ENCODE measurements at regions not wholly inside any gene's neighbourhood (a gene's known extent, or its start where the extent isn't known, plus 50 kb on each side); places are given as distances from the start of the nearest gene placed in this dataset.

DNA sequence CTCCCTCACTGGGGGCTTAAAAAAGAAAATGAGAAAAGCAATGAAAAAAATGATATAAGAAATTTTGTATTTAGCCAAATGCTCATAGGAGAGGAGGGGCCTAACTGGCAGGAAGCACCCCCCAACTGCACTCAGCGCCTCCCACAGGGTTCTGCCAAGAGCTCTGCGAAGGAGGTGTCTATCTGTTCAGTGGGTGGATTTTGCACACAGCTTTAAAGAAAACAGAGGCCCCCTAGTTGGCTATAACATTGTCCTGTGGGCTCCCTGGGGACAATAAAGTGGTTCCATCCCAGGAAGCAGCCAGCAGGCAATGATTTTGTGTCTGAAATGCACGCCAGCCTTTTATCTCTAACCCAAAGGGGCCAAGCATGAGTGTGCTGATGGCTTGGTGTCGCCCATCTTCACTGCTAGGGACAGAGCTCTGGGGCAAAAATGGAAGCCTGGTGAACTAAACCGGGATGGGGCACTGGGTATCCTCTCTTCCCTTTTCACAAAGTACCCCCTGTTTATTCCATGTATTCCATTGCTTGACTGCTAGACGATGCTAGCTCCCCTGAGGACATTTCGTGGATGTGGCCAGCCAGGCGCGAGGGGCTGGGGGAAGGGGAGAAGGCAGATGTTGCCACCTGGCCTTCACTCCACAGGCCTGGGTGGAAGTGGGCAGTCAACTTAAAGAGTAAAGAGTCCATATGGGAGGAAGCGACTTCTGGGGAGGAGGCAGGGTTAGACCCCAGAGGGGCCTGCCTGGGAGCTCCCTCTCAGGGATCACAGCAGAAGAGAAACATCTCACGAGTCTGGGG lies 205.7 kb downstream of the CYP26B1 start:
- TF ChIP-seq, protein P1, sequence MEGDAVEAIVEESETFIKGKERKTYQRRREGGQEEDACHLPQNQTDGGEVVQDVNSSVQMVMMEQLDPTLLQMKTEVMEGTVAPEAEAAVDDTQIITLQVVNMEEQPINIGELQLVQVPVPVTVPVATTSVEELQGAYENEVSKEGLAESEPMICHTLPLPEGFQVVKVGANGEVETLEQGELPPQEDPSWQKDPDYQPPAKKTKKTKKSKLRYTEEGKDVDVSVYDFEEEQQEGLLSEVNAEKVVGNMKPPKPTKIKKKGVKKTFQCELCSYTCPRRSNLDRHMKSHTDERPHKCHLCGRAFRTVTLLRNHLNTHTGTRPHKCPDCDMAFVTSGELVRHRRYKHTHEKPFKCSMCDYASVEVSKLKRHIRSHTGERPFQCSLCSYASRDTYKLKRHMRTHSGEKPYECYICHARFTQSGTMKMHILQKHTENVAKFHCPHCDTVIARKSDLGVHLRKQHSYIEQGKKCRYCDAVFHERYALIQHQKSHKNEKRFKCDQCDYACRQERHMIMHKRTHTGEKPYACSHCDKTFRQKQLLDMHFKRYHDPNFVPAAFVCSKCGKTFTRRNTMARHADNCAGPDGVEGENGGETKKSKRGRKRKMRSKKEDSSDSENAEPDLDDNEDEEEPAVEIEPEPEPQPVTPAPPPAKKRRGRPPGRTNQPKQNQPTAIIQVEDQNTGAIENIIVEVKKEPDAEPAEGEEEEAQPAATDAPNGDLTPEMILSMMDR (IDR thresholded peaks at IDR 0.05; ENCODE audit: low read depth, low read length): no peak
- ChIA-PET CTCF (interaction anchor here (0.7 to 0.8 kb wide), 2 partner anchors 8 to 20 kb away, joined by 3 read pairs; no protein-coding TSS in a partner anchor), POLR2A (no interaction called here)
- Histone ChIP-seq H3K9me3 (ENCODE audit: control insufficient read depth, insufficient read depth, low read length) (no peaks in the 10 kb centered on the region), H3K4me3 (ENCODE audit: low read depth, low read length) (no peak overlapping the region), H3K27ac (ENCODE audit: low read depth, low read length) (no peak overlapping the region), H3K27me3 (ENCODE audit: control insufficient read depth, insufficient read depth, low read length) (peaks cover 2% of the 10 kb centered on the region)
- no peak for DNase-seq (ENCODE audit: low read depth, low spot score)

DNA sequence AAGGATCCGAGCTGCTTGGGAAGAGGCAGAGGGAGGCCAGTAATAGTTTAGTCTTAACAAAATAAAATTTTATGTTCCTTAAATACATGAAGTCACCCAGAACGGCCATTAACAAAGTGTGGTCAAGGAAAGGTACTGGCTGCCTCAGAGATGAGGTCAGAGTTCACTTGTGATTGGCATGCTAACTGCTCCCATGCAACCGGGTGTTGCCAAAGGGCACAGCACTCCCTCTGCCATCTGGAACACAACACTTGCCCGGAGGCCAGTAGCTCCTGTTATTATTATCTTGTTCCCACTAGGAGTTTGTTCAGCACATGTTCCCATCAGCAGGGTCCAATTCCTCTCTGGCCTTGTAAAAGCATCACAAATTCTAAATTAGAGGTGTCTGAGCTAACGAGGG lies 207.0 kb downstream of the CYP26B1 start:
- POLR2A ChIA-PET: no interaction called here
- CTCF ChIA-PET: interaction anchor here (1.5 kb wide), 1 partner anchor 17 kb away, joined by 4 read pairs; no protein-coding TSS in a partner anchor
- Histone ChIP-seq H3K27ac (ENCODE audit: low read depth, low read length) (no peak overlapping the region), H3K9me3 (ENCODE audit: control insufficient read depth, insufficient read depth, low read length) (no peaks in the 10 kb centered on the region), H3K4me3 (ENCODE audit: low read depth, low read length) (no peak overlapping the region), H3K27me3 (ENCODE audit: control insufficient read depth, insufficient read depth, low read length) (peaks cover 2% of the 10 kb centered on the region)
- no peak for DNase-seq (ENCODE audit: low read depth, low spot score)
- TF ChIP-seq, protein P1 (IDR thresholded peaks at IDR 0.05; ENCODE audit: low read depth, low read length): no peak

DNA sequence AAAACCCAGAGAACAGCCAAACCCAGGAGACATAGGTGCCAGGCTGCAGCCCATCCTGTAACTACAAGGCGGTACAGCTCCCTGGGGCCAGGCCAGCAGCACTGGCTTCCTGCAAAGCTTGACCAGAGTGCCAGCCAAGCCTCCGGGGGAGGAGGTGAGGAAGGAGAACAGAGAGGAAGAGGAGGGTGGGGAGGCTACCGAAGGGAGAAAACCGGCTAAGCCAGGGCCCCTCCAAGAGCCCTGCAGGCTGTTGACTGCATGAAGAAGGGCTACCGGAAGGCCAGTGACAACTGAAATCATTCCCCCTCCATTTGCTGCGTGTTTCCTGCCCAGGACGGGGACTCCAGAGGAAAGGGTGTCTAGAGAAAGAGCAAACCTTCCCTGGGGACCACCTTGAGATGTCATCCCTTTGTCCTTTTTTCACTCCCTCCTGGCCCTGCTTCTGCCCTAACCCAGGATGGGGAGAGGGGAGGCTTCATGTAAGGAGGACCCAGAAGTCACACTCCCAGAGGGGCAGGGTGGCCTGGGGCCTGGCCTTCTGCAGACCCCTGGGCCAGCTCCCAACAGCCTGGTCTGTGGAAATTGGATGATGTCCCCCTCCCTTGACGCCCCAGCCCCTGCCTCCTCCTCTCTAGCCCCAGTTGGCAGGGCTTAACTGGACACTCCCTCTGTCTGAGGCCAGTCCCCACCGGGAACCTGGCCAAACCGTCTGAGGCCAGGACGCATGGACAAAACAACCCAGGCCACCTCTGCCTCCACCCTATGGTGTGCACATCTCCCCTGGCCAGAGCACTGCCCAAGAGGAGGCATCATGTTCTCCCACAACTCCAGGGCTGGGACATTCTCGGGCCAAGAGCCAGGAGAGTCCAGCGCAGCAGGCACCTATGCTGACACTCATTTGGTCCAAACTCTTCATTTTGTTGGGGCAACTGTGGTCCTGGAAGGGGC lies 207.8 kb downstream of the CYP26B1 start:
- TF ChIP-seq, protein P1 (IDR thresholded peaks at IDR 0.05; ENCODE audit: low read depth, low read length): no peak
- DNase-seq (ENCODE audit: low read depth, low spot score): no peak
- Histone ChIP-seq H3K27ac (ENCODE audit: low read depth, low read length) (no peak overlapping the region), H3K27me3 (ENCODE audit: control insufficient read depth, insufficient read depth, low read length) (peaks cover 2% of the 10 kb centered on the region), H3K4me3 (ENCODE audit: low read depth, low read length) (no peak overlapping the region), H3K9me3 (ENCODE audit: control insufficient read depth, insufficient read depth, low read length) (no peaks in the 10 kb centered on the region)
- ChIA-PET POLR2A (no interaction called here), CTCF (interaction anchor here (1.5 kb wide), 1 partner anchor 16 kb away, joined by 4 read pairs; no protein-coding TSS in a partner anchor)

DNA sequence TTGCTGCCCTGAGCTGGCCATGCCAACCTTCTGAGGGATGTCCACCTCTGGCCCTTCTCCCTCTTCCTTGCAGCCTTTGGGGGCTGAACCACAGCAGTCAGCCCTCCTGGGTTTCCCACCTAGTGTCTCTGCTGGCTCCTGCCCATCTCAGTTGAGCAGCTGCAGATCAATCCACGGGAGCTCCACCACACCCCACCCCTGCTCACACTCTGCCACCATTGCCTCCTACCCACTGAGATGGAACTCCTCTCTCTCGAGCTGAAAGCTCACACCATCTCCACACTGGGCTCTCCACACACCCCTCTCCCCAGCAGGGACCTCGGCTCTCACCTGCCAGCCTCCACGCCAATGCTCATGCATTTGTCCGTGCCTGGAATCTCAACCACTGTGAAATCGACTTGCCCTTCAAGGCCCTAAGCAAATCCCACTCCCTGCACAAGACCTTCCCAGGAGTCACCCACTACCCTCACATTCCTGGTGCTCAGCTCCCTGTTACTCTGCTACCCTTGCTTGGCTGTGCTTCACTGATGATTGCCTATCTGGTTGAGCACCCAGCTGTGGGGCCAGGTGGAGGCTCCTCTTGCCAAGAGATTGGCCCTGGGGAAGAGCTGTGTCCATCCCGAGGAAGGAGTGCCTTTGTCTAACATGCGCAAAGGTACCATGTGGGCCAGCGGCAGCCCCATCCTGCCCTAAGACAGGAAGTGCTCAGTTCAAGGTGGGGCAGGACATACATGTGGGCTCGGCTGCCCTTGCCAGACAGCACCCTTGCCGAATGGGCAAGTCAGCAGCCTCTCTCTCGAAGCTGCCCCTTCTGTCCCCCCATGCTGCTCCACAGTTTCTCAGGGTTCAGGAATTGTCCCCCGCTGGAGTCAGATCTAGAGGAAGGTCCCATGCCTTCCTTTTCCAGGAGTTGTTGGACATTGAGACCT lies 208.7 kb downstream of the CYP26B1 start:
- TF ChIP-seq, protein P1 (IDR thresholded peaks at IDR 0.05; ENCODE audit: low read depth, low read length): no peak
- Histone ChIP-seq H3K9me3 (ENCODE audit: control insufficient read depth, insufficient read depth, low read length) (no peaks in the 10 kb centered on the region), H3K4me3 (ENCODE audit: low read depth, low read length) (no peak overlapping the region), H3K27ac (ENCODE audit: low read depth, low read length) (no peak overlapping the region), H3K27me3 (ENCODE audit: control insufficient read depth, insufficient read depth, low read length) (peaks cover 6% of the 10 kb centered on the region)
- ChIA-PET CTCF (no interaction called here), POLR2A (no interaction called here)
- no peak for DNase-seq (ENCODE audit: low read depth, low spot score)
